ENCODE measurements at regions not wholly inside any gene's neighbourhood (a gene's known extent, or its start where the extent isn't known, plus 50 kb on each side); places are given as distances from the start of the nearest gene placed in this dataset.

DNA sequence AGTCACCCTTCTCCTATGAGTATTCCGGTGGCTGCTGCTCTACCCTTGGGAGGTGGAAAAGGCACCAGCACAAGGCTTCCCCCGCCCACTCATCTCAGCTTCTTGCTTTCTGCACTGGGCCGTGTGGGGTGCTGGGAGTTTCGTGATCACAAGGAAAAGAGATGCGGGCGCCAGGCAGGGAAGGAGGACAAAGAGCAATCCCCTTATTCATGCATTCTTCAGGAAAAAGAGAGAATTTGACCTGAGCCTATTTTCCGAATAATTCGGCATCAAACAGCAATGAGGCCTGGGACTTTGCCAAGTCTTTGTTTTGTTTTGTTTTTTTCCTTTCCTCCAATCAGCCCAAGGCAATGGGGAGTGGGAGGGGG is 102.2 kb upstream of the LPP start:
- Histone ChIP-seq H4K20me1 (replicated peaks; ENCODE audit: control insufficient read depth, extremely low read depth, insufficient read depth, low read length) (no peaks in the 10 kb centered on the region), H3K9ac (replicated peaks; ENCODE audit: extremely low read depth, insufficient read depth, low read length) (no peak overlapping the region), H3K27me3 (ENCODE audit: control insufficient read depth in 2 of 2, insufficient read depth in 2 of 2, low read length in 2 of 2) (peaks cover 5% of the 10 kb centered on the region in 2 experiments), H3K4me1 (ENCODE audit: control insufficient read depth, extremely low read depth, insufficient read depth, low read length) (no peaks in the 10 kb centered on the region), H2AFZ (ENCODE audit: low read depth, low read length) (no peak overlapping the region), H3K9me1 (replicated peaks; ENCODE audit: control insufficient read depth, extremely low read depth, insufficient read depth, low read length) (no peaks in the 10 kb centered on the region), H3K4me2 (ENCODE audit: insufficient read depth, low read length) (no peak overlapping the region), H3K79me2 (ENCODE audit: control insufficient read depth, insufficient read depth, low read length) (no peaks in the 10 kb centered on the region), H3K9me3 (replicated peaks; ENCODE audit: control insufficient read depth, insufficient read depth, low read length) (no peaks in the 10 kb centered on the region), H3K27ac (ENCODE audit: insufficient read depth, low read depth, low read length) (no peak overlapping the region), H3K36me3 (ENCODE audit: control insufficient read depth in 2 of 2, extremely low read depth in 1 of 2, insufficient read depth in 2 of 2, low read length in 2 of 2) (no peaks in the 10 kb centered on the region), H3K4me3 (replicated peaks in 1 of 3; ENCODE audit: insufficient read depth in 1 of 3, low read depth in 1 of 3, low read length in 3 of 3) (no peak overlapping the region)
- FAIRE-seq (no peak), DNase-seq (ENCODE audit: low read depth, low spot score) (no peak)
- POLR2A ChIA-PET: no interaction called here
- dilution Hi-C loops (cut with MboI; ENCODE audit: extremely low pct_ligation_motif_present, low sequenced_read_pairs) (no loop called here), intact Hi-C loops (cut with micrococcal nuclease) (no loop called here)
- TF ChIP-seq, protein P1, sequence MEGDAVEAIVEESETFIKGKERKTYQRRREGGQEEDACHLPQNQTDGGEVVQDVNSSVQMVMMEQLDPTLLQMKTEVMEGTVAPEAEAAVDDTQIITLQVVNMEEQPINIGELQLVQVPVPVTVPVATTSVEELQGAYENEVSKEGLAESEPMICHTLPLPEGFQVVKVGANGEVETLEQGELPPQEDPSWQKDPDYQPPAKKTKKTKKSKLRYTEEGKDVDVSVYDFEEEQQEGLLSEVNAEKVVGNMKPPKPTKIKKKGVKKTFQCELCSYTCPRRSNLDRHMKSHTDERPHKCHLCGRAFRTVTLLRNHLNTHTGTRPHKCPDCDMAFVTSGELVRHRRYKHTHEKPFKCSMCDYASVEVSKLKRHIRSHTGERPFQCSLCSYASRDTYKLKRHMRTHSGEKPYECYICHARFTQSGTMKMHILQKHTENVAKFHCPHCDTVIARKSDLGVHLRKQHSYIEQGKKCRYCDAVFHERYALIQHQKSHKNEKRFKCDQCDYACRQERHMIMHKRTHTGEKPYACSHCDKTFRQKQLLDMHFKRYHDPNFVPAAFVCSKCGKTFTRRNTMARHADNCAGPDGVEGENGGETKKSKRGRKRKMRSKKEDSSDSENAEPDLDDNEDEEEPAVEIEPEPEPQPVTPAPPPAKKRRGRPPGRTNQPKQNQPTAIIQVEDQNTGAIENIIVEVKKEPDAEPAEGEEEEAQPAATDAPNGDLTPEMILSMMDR (IDR thresholded peaks at IDR 0.05; ENCODE audit: extremely low read depth in 1 of 2, insufficient read depth in 1 of 2, low read depth in 1 of 2, low read length in 2 of 2): no peak
- TF ChIP-seq FOS (IDR thresholded peaks at IDR 0.05; ENCODE audit: borderline replicate concordance, insufficient read depth, low read length): no peak
- TF ChIP-seq EZH2 (IDR thresholded peaks at IDR 0.05; ENCODE audit: borderline replicate concordance, low read depth, low read length, severe bottlenecking): no peak
- CTCF ChIA-PET: interaction anchor here (0.5 kb wide), 1 partner anchor 216 kb away, joined by 3 read pairs; no protein-coding TSS in a partner anchor
- no TSS peak for BruUV-seq (replicated peaks)

DNA sequence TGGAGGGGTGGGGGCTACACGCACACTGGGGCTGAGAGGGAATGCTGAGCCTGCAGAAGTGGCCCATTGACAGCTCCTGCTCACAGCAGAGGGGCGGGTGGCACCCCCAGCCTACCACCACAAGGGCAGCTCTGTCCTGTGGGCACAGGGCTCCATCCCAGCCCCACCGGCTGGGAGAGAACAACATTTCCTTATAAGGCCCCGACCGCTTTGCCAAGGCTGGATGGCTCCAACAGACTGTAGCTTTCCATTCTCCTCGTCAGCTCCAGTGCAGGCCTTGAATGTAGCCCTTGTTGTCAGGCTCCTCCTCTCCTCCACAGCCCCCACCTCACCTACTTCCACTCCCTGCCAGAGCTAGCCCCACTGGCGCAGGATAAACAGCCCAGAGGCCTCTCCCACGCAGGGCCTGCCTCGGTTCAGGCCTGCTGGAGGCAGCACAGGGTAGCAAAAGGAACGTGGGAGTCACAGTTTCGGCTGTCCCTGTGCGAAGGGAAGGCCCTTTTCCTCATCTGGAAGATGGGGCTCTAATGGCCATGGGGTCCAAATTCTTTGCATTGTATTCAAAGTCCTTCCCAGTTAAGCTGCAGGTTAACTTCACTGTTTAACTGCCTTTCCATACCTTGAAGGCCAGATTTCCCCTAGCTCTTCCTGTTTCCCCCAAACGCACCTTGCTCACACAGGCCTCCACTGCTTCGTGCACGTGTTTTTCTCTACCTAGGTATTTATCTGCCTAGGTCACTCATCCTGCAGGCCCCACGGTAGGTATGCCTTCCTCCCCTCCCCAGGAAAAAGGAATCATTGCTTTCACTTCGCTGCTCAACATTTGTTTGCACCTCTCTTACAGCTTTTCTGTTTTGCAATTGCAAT is 101.6 kb upstream of the LPP start:
- H3K27me3 ChIP-seq (ENCODE audit: control insufficient read depth in 2 of 2, insufficient read depth in 2 of 2, low read length in 2 of 2): peaks cover 5% of the 10 kb centered on the region in 2 experiments
- H3K79me2 ChIP-seq (ENCODE audit: control insufficient read depth, insufficient read depth, low read length): no peaks in the 10 kb centered on the region
- ChIA-PET CTCF (interaction anchor here (0.5 kb wide), 1 partner anchor 215 kb away, joined by 3 read pairs; no protein-coding TSS in a partner anchor), POLR2A (no interaction called here)
- no peaks in the 10 kb centered on the region for H4K20me1 ChIP-seq (replicated peaks; ENCODE audit: control insufficient read depth, extremely low read depth, insufficient read depth, low read length)
- H3K27ac ChIP-seq (ENCODE audit: insufficient read depth, low read depth, low read length): no peak overlapping the region
- H3K9ac ChIP-seq (replicated peaks; ENCODE audit: extremely low read depth, insufficient read depth, low read length): no peak overlapping the region
- H3K4me3 ChIP-seq (replicated peaks in 1 of 3; ENCODE audit: insufficient read depth in 1 of 3, low read depth in 1 of 3, low read length in 3 of 3): no peak overlapping the region
- intact Hi-C loops (cut with micrococcal nuclease) (no loop called here), dilution Hi-C loops (cut with MboI; ENCODE audit: extremely low pct_ligation_motif_present, low sequenced_read_pairs) (no loop called here)
- FAIRE-seq: no peak
- no peaks in the 10 kb centered on the region for H3K4me1 ChIP-seq (ENCODE audit: control insufficient read depth, extremely low read depth, insufficient read depth, low read length)
- TF ChIP-seq FOS (IDR thresholded peaks at IDR 0.05; ENCODE audit: borderline replicate concordance, insufficient read depth, low read length) (no peak), GATA2 (IDR thresholded peaks at IDR 0.05; ENCODE audit: insufficient read depth, insufficient read length, low read depth, low read length) (no peak), POLR2AphosphoS5 (IDR thresholded peaks at IDR 0.05; ENCODE audit: insufficient read depth, low read depth, low read length) (no peak), MYC (IDR thresholded peaks at IDR 0.05; ENCODE audit: low read depth, low read length) (no peak)
- TF ChIP-seq, protein P1 (IDR thresholded peaks at IDR 0.05; ENCODE audit: extremely low read depth in 1 of 2, insufficient read depth in 1 of 2, low read depth in 1 of 2, low read length in 2 of 2): no peak
- no peak overlapping the region for H3K4me2 ChIP-seq (ENCODE audit: insufficient read depth, low read length)
- DNase-seq (ENCODE audit: low read depth, low spot score): peak; percentile 36
- H3K9me1 ChIP-seq (replicated peaks; ENCODE audit: control insufficient read depth, extremely low read depth, insufficient read depth, low read length): no peaks in the 10 kb centered on the region
- no peaks in the 10 kb centered on the region for H3K9me3 ChIP-seq (replicated peaks; ENCODE audit: control insufficient read depth, insufficient read depth, low read length)
- H2AFZ ChIP-seq (ENCODE audit: low read depth, low read length): peak overlapping the region; percentile 16
- BruUV-seq (replicated peaks): no TSS peak
- no peaks in the 10 kb centered on the region for H3K36me3 ChIP-seq (ENCODE audit: control insufficient read depth in 2 of 2, extremely low read depth in 1 of 2, insufficient read depth in 2 of 2, low read length in 2 of 2)
